ENCODE measurements at regions not wholly inside any gene's neighbourhood (a gene's known extent, or its start where the extent isn't known, plus 50 kb on each side); places are given as distances from the start of the nearest gene placed in this dataset.

- Mint-ChIP-seq H3K36me3 (ENCODE audit: low read depth, unreplicated experiment) (peaks cover 2% of the 10 kb centered on the region), H3K27me3 (ENCODE audit: low read depth, unreplicated experiment) (peaks cover 3% of the 10 kb centered on the region), H3K27ac (ENCODE audit: unreplicated experiment) (no peak overlapping the region), H3K9me3 (ENCODE audit: unreplicated experiment) (no peaks in the 10 kb centered on the region), H3K4me1 (ENCODE audit: low read depth, unreplicated experiment) (peaks cover 3% of the 10 kb centered on the region), H3K4me3 (ENCODE audit: unreplicated experiment) (no peak overlapping the region)
- H3K27me3 ChIP-seq (ENCODE audit: insufficient read depth, low read length) = no peaks in the 10 kb centered on the region
- no peaks in the 10 kb centered on the region for H3K9me3 ChIP-seq (ENCODE audit: insufficient read depth, low read depth, low read length)
- H3K36me3 ChIP-seq (ENCODE audit: insufficient read depth, low read length) = no peaks in the 10 kb centered on the region
- no peaks in the 10 kb centered on the region for H3K79me2 ChIP-seq (ENCODE audit: insufficient read depth, low read length)
- TF ChIP-seq EZH2 (IDR thresholded peaks at IDR 0.05; ENCODE audit: insufficient read depth, low read length) (no peak), CTCF (IDR thresholded peaks at IDR 0.05; ENCODE audit: insufficient read depth, low read depth, low read length) (no peak)
- no peaks in the 10 kb centered on the region for H3K4me1 ChIP-seq (ENCODE audit: insufficient read depth, low read length)
- H3K4me2 ChIP-seq (ENCODE audit: low read length) = no peak overlapping the region
- no peak for DNase-seq (ENCODE audit: low read depth)
- no peaks in the 10 kb centered on the region for H4K20me1 ChIP-seq (ENCODE audit: insufficient read depth, low read length)
- no peak overlapping the region for H2AFZ ChIP-seq (ENCODE audit: low read depth, low read length)
- no peak overlapping the region for H3K9ac ChIP-seq (ENCODE audit: low read length)
- no peak overlapping the region for H3K27ac ChIP-seq (ENCODE audit: low read depth, low read length)
- no peak for FAIRE-seq
- no peak overlapping the region for H3K4me3 ChIP-seq (ENCODE audit: insufficient read depth, low read depth, low read length)
Measured at GRCh38 chr6:105501246-105501645, 98.4 kb upstream of the PREP start.

- Histone ChIP-seq H3K4me1 (ENCODE audit: insufficient read depth, low read length) (no peaks in the 10 kb centered on the region), H2AFZ (ENCODE audit: low read depth, low read length) (no peak overlapping the region), H3K27ac (ENCODE audit: low read depth, low read length) (no peak overlapping the region), H3K27me3 (ENCODE audit: insufficient read depth, low read length) (no peaks in the 10 kb centered on the region), H3K4me2 (ENCODE audit: low read length) (no peak overlapping the region), H4K20me1 (ENCODE audit: insufficient read depth, low read length) (no peaks in the 10 kb centered on the region), H3K79me2 (ENCODE audit: insufficient read depth, low read length) (no peaks in the 10 kb centered on the region), H3K4me3 (ENCODE audit: insufficient read depth, low read depth, low read length) (no peak overlapping the region), H3K9me3 (ENCODE audit: insufficient read depth, low read depth, low read length) (no peaks in the 10 kb centered on the region), H3K36me3 (ENCODE audit: insufficient read depth, low read length) (no peaks in the 10 kb centered on the region), H3K9ac (ENCODE audit: low read length) (no peak overlapping the region)
- H3K4me3 Mint-ChIP-seq (ENCODE audit: unreplicated experiment) = no peak overlapping the region
- FAIRE-seq = no peak
- peaks cover 3% of the 10 kb centered on the region for H3K4me1 Mint-ChIP-seq (ENCODE audit: low read depth, unreplicated experiment)
- no peak for DNase-seq (ENCODE audit: low read depth)
- peaks cover 3% of the 10 kb centered on the region for H3K27me3 Mint-ChIP-seq (ENCODE audit: low read depth, unreplicated experiment)
- TF ChIP-seq EZH2 (IDR thresholded peaks at IDR 0.05; ENCODE audit: insufficient read depth, low read length) = no peak
- no peak for TF ChIP-seq CTCF (IDR thresholded peaks at IDR 0.05; ENCODE audit: insufficient read depth, low read depth, low read length)
- peaks cover 2% of the 10 kb centered on the region for H3K36me3 Mint-ChIP-seq (ENCODE audit: low read depth, unreplicated experiment)
- no peak overlapping the region for H3K27ac Mint-ChIP-seq (ENCODE audit: unreplicated experiment)
- H3K9me3 Mint-ChIP-seq (ENCODE audit: unreplicated experiment) = no peaks in the 10 kb centered on the region
Measured at GRCh38 chr6:105500693-105501092, 97.8 kb upstream of the PREP start.

- Histone ChIP-seq H3K9ac (ENCODE audit: low read length) (no peak overlapping the region), H3K79me2 (ENCODE audit: insufficient read depth, low read length) (no peaks in the 10 kb centered on the region), H3K27me3 (ENCODE audit: insufficient read depth, low read length) (no peaks in the 10 kb centered on the region), H3K4me1 (ENCODE audit: insufficient read depth, low read length) (no peaks in the 10 kb centered on the region), H3K27ac (ENCODE audit: low read depth, low read length) (no peak overlapping the region), H3K4me2 (ENCODE audit: low read length) (no peak overlapping the region), H2AFZ (ENCODE audit: low read depth, low read length) (no peak overlapping the region), H3K9me3 (ENCODE audit: insufficient read depth, low read depth, low read length) (no peaks in the 10 kb centered on the region), H3K4me3 (ENCODE audit: insufficient read depth, low read depth, low read length) (no peak overlapping the region), H4K20me1 (ENCODE audit: insufficient read depth, low read length) (no peaks in the 10 kb centered on the region), H3K36me3 (ENCODE audit: insufficient read depth, low read length) (no peaks in the 10 kb centered on the region)
- Mint-ChIP-seq H3K4me3 (ENCODE audit: unreplicated experiment) (no peak overlapping the region), H3K9me3 (ENCODE audit: unreplicated experiment) (no peaks in the 10 kb centered on the region), H3K27ac (ENCODE audit: unreplicated experiment) (no peak overlapping the region), H3K4me1 (ENCODE audit: low read depth, unreplicated experiment) (peaks cover 3% of the 10 kb centered on the region), H3K36me3 (ENCODE audit: low read depth, unreplicated experiment) (peaks cover 2% of the 10 kb centered on the region), H3K27me3 (ENCODE audit: low read depth, unreplicated experiment) (peaks cover 3% of the 10 kb centered on the region)
- TF ChIP-seq CTCF (IDR thresholded peaks at IDR 0.05; ENCODE audit: insufficient read depth, low read depth, low read length) (no peak), EZH2 (IDR thresholded peaks at IDR 0.05; ENCODE audit: insufficient read depth, low read length) (no peak)
- no peak for FAIRE-seq
- no peak for DNase-seq (ENCODE audit: low read depth)
Measured at GRCh38 chr6:105499931-105500330, 97.0 kb upstream of the PREP start.
